ENCODE measurements at regions not wholly inside any gene's neighbourhood (a gene's known extent, or its start where the extent isn't known, plus 50 kb on each side); places are given as distances from the start of the nearest gene placed in this dataset.

GRCh38 chrX:43590150-43590549 is 65.9 kb upstream of the MAOA start:
- H3K23me2 ChIP-seq (ENCODE audit: low read depth, low read length) = no peaks in the 10 kb centered on the region
- H3K9ac ChIP-seq (replicated peaks in 1 of 4; ENCODE audit: extremely low read depth in 1 of 4, low read depth in 3 of 4, low read length in 3 of 4) = no peak overlapping the region
- H3K4me3 ChIP-seq (ENCODE audit: extremely low read depth in 1 of 4, insufficient read depth in 2 of 4, low read depth in 3 of 4, low read length in 4 of 4) = no peak overlapping the region
- WGBS, 2 experiments (ENCODE audit: extremely low coverage in 1 of 2, insufficient coverage in 1 of 2, insufficient read length in 1 of 2, insufficient replicate concordance in 2 of 2, low coverage in 1 of 2, low lambda C conversion rate in 2 of 2, missing lambda C conversion rate in 1 of 2) = 97% methylated on average over 2 of the region's 2 CpGs; no CpG with 5 or more reads in 1 of the 2 experiments
- H3K14ac ChIP-seq (ENCODE audit: insufficient read length) = no peak overlapping the region
- no peak overlapping the region for H2BK5ac ChIP-seq (ENCODE audit: low read depth, low read length)
- H2BK20ac ChIP-seq (ENCODE audit: low read length) = no peak overlapping the region
- H3K18ac ChIP-seq (ENCODE audit: extremely low read depth, low read length) = no peak overlapping the region
- no peaks in the 10 kb centered on the region for H3K79me2 ChIP-seq (ENCODE audit: control insufficient read depth in 1 of 2, insufficient read depth in 2 of 2, low read length in 2 of 2)
- DNase-seq (ENCODE audit: low read depth in 1 of 2, low spot score in 2 of 2) (no peak), FAIRE-seq (no peak)
- H4K91ac ChIP-seq (replicated peaks; ENCODE audit: insufficient read length, low read length) = no peak overlapping the region
- no peak overlapping the region for H3K4me2 ChIP-seq (ENCODE audit: insufficient read depth in 1 of 2, low read depth in 2 of 2, low read length in 2 of 2)
- H2BK120ac ChIP-seq (replicated peaks; ENCODE audit: low read depth, low read length) = no peak overlapping the region
- H3K56ac ChIP-seq (replicated peaks; ENCODE audit: insufficient read length, low read depth, low read length) = no peak overlapping the region
- no peak overlapping the region for H3K27ac ChIP-seq (ENCODE audit: low read depth, low read length)
- no peak overlapping the region for H2AFZ ChIP-seq (ENCODE audit: low read length)
- H2BK12ac ChIP-seq (ENCODE audit: low read depth, low read length) = no peak overlapping the region
- H3K27me3 ChIP-seq (replicated peaks in 1 of 4; ENCODE audit: control insufficient read depth in 3 of 4, extremely low read depth in 1 of 4, insufficient read depth in 3 of 4, low read length in 3 of 4) = no peaks in the 10 kb centered on the region
- ChIA-PET POLR2A (ENCODE audit: partially characterized antibody) (no interaction called here), CTCF (ENCODE audit: partially characterized antibody) (interaction anchor here (1.7 kb wide), 1 partner anchor 161 kb away, joined by 7 read pairs; no protein-coding TSS in a partner anchor)
- H3K9me3 ChIP-seq (ENCODE audit: insufficient read depth in 2 of 2, low read depth in 1 of 2, low read length in 1 of 2) = no peaks in the 10 kb centered on the region
- no peaks in the 10 kb centered on the region for H4K20me1 ChIP-seq (replicated peaks in 1 of 2; ENCODE audit: control insufficient read depth in 1 of 2, insufficient read depth in 2 of 2, low read length in 2 of 2)
- no peak overlapping the region for H3K4ac ChIP-seq (replicated peaks; ENCODE audit: insufficient read length, low read depth, low read length)
- no peaks in the 10 kb centered on the region for H3K79me1 ChIP-seq (ENCODE audit: low read depth, low read length)
- H4K5ac ChIP-seq (ENCODE audit: insufficient read length, low read depth, low read length) = no peak overlapping the region
- H2BK15ac ChIP-seq (ENCODE audit: low read length) = no peak overlapping the region
- H4K8ac ChIP-seq (ENCODE audit: extremely low read depth, insufficient read depth, low read length) = no peak overlapping the region
- H3K23ac ChIP-seq (ENCODE audit: insufficient read length) = no peak overlapping the region
- no peaks in the 10 kb centered on the region for H3K36me3 ChIP-seq (ENCODE audit: control insufficient read depth in 2 of 4, insufficient read depth in 4 of 4, low read length in 3 of 4)
- no peak overlapping the region for H2AK5ac ChIP-seq (ENCODE audit: low read depth, low read length)
- H3K4me1 ChIP-seq (replicated peaks in 1 of 4; ENCODE audit: control insufficient read depth in 3 of 4, insufficient read depth in 4 of 4, low read length in 3 of 4) = no peaks in the 10 kb centered on the region
- TF ChIP-seq, protein P1, sequence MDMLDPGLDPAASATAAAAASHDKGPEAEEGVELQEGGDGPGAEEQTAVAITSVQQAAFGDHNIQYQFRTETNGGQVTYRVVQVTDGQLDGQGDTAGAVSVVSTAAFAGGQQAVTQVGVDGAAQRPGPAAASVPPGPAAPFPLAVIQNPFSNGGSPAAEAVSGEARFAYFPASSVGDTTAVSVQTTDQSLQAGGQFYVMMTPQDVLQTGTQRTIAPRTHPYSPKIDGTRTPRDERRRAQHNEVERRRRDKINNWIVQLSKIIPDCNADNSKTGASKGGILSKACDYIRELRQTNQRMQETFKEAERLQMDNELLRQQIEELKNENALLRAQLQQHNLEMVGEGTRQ (IDR thresholded peaks at IDR 0.05; ENCODE audit: low read length) = no peak
- TF ChIP-seq CBX8 (IDR thresholded peaks at IDR 0.05; ENCODE audit: borderline replicate concordance, low read depth, low read length) = no peak
